ENCODE measurements at regions not wholly inside any gene's neighbourhood (a gene's known extent, or its start where the extent isn't known, plus 50 kb on each side); places are given as distances from the start of the nearest gene placed in this dataset.

- TF ChIP-seq CTCF (IDR thresholded peaks at IDR 0.05): no peak
- TF ChIP-seq POLR2AphosphoS5 (IDR thresholded peaks at IDR 0.05): no peak
- no peak for TF ChIP-seq POLR2A (IDR thresholded peaks at IDR 0.05)
- TF ChIP-seq EP300 (IDR thresholded peaks at IDR 0.05): no peak
These were observed 363.8 kb upstream of the PCDH20 start for GRCh38 chr13:61779456-61779855.

Data from suprapubic skin (tissue), 4 donors.